Ectodermal cell (in vitro differentiated cells): ENCODE measurements at regions not wholly inside any gene's neighbourhood (a gene's known extent, or its start where the extent isn't known, plus 50 kb on each side); places are given as distances from the start of the nearest gene placed in this dataset.
"Not testable (repeated sequence)": the region's sequence is repeated elsewhere in the genome, so short reads cannot be mapped to it uniquely, and the experiment has no call there.

Experiments
- H3K27ac ChIP-seq: 2 replicates; pipeline ENCODE4 v1.7.0; 2013; ENCODE audit warnings: mild to moderate bottlenecking, low read depth, low read length; ENCODE audit not compliant: insufficient read depth, poor library complexity, severe bottlenecking
- H3K27me3 ChIP-seq: 2 replicates; pipeline ENCODE4 v1.7.0; 2013; ENCODE audit warnings: mild to moderate bottlenecking, low read length; ENCODE audit not compliant: insufficient read depth, control insufficient read depth, poor library complexity, severe bottlenecking
- H3K36me3 ChIP-seq: one replicate; pipeline ENCODE4 v1.7.0; 2013; ENCODE audit warnings: low read length; ENCODE audit not compliant: control insufficient read depth, insufficient read depth
- H3K4me1 ChIP-seq: one replicate; pipeline ENCODE4 v1.7.0; 2013; ENCODE audit warnings: low read length; ENCODE audit not compliant: control insufficient read depth, insufficient read depth
- H3K4me3 ChIP-seq: 2 replicates; pipeline ENCODE4 v1.7.0; 2013; ENCODE audit warnings: low read depth, low read length, control low read depth; ENCODE audit not compliant: insufficient read depth
- H3K9me3 ChIP-seq: 2 replicates; pipeline ENCODE4 v1.7.0; 2013; ENCODE audit warnings: mild to moderate bottlenecking, low read length, moderate library complexity; ENCODE audit not compliant: control insufficient read depth
- WGBS, 2 experiments: methylation state at CpG; one replicate each; pipeline ENCODE4 v1.1.7; 2013; ENCODE audit warnings: missing lambda C conversion rate in 2 of 2; 5-methylcytosine and 5-hydroxymethylcytosine counted together

DNA sequence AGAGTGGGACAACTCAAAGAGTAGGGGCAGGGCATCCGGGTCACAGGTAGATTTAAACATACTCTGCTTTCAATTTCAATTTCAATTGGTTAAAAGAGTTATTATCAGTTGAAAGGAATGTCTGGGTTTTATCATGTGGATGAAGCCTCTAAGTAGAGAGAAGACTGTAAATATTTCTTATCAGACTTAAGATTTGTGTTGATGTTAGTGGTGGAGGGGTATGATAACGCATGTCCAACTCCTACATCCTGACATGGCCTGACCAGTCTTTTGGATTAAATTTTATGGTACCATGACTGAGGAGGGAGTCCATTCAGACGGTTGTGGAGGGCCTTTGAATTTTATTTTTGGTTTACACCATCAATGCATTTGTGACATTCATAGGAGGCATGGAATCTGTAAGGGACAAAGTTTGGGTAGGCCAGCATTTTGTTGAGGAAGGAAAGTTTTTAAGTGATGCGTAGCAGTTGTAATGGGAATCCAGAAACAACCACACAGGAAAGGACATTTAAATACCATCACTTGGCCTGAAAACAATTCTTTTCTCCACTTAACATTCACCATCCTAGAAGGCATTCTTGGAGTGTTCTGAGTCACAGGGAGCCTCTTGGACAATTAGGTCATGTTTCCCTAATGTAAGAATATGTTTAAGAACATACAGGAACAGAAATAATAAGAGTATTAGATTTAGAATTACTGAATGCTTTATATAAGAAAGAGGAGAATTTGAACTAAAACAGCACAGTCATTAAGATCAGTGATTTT lies 371.9 kb downstream of the ATP23 start:
- Histone ChIP-seq H3K27me3 (no peaks in the 10 kb centered on the region), H3K27ac (no peak overlapping the region), H3K36me3 (no peaks in the 10 kb centered on the region), H3K4me1 (no peaks in the 10 kb centered on the region), H3K9me3 (no peaks in the 10 kb centered on the region), H3K4me3 (no peak overlapping the region)
- 93 to 96% methylated on average over 3 of the region's 4 CpGs for WGBS, 2 experiments

DNA sequence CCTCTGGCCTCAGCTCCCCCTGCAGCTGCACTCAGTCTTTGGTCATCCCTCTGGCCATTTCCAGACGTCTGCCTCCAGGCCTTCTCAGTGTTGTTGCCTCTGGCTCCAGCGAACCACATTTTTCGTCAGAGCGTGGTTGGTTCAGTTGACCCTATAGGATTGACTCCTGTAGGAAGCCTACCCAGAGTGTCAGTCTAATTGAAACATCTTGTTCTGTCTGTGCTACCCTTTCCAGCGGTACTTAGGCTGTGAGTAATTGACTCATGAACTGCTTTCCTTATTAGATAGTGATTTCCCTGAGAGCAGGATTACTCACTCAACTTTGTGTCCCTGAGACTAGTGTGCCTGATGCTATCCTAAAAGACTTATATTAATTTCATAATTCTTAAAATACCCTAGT lies 373.2 kb downstream of the ATP23 start:
- H3K4me3 ChIP-seq: no peak overlapping the region
- H3K27me3 ChIP-seq: no peaks in the 10 kb centered on the region
- no peaks in the 10 kb centered on the region for H3K9me3 ChIP-seq
- H3K4me1 ChIP-seq: no peaks in the 10 kb centered on the region
- H3K27ac ChIP-seq: no peak overlapping the region
- no peaks in the 10 kb centered on the region for H3K36me3 ChIP-seq
- WGBS, 2 experiments: 88 to 92% methylated on average over 5 of the region's 5 CpGs

GRCh38 chr12:58316926-58317325 lies 375.6 kb downstream of the ATP23 start:
- no peaks in the 10 kb centered on the region for H3K36me3 ChIP-seq
- no peaks in the 10 kb centered on the region for H3K9me3 ChIP-seq
- WGBS, 2 experiments: 92 to 100% methylated on average over 2 of the region's 2 CpGs
- no peaks in the 10 kb centered on the region for H3K4me1 ChIP-seq
- no peak overlapping the region for H3K4me3 ChIP-seq
- H3K27ac ChIP-seq: no peak overlapping the region
- no peaks in the 10 kb centered on the region for H3K27me3 ChIP-seq

DNA sequence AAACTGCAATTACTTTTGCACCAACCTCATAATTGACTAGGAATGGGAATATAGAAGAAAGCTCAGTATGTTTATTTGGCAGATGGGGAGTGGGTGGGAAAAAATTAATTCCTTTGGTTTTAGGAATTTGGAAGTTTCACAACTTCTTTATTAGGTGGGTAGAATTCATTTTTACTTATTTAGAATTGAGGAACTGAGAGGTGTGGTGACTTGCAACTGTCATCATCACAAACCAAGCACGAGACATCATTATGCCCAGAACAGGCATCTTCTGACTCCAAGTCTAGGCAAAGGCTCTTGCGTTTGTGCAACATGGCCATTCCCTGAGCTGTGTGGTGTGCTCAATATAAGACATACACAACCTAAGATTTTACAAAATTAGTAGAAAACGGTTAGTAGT lies 380.0 kb downstream of the ATP23 start:
- Histone ChIP-seq H3K4me3 (no peak overlapping the region), H3K36me3 (no peaks in the 10 kb centered on the region), H3K27me3 (no peaks in the 10 kb centered on the region), H3K27ac (no peak overlapping the region), H3K4me1 (no peaks in the 10 kb centered on the region), H3K9me3 (no peaks in the 10 kb centered on the region)
- WGBS, 2 experiments: 91 to 100% methylated on average over 1 to 3 of the region's 3 CpGs

DNA sequence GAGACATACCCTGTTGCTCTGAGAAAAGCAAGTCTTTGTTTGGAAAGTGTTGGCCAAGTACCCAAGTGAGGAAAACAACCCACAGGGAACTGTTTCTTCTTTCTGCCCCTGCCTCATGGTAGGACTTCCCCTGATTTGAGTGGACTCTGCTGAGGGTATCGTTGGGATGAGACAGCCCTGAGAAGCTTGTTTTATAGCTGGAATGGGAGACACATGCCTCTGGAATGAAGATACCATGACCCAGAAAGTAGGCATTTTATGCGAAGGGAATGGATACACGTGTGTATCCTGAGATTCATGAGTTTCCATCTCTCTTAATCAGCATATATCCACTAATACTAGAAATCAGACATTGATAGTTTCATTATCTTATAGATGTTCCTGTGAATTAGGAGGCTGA lies 382.3 kb downstream of the ATP23 start:
- Histone ChIP-seq H3K27ac (no peak overlapping the region), H3K36me3 (no peaks in the 10 kb centered on the region), H3K4me1 (no peaks in the 10 kb centered on the region), H3K27me3 (no peaks in the 10 kb centered on the region), H3K4me3 (no peak overlapping the region), H3K9me3 (no peaks in the 10 kb centered on the region)
- 95 to 100% methylated on average over 3 of the region's 3 CpGs for WGBS, 2 experiments

DNA sequence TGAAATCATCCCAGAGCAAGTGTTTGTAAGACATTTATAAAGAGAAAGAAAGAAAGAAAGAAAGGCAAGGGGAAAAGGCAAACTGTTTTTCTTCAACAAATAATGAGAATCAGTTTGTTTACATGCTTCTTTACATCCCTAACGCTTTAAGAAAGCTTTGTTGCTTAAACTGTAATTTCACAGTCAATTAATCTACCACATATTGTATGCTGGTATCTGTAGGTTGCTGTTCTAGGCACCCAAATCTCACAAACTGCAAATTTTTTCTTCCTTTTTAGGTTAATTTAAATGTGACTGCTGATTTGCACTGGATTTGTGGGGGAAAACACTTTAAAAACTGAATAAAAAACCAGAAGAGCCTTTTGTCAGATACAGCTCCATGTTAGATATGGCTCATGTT lies 384.2 kb downstream of the ATP23 start:
- no peak overlapping the region for H3K4me3 ChIP-seq
- no peak overlapping the region for H3K27ac ChIP-seq
- no peaks in the 10 kb centered on the region for H3K4me1 ChIP-seq
- no peaks in the 10 kb centered on the region for H3K36me3 ChIP-seq
- WGBS, 2 experiments: 83% methylated on average over 1 of the region's 1 CpG; no CpG with 5 or more reads in 1 of the 2 experiments
- no peaks in the 10 kb centered on the region for H3K9me3 ChIP-seq
- no peaks in the 10 kb centered on the region for H3K27me3 ChIP-seq

- Histone ChIP-seq H3K9me3 (no peaks in the 10 kb centered on the region), H3K36me3 (no peaks in the 10 kb centered on the region), H3K27ac (no peak overlapping the region), H3K27me3 (no peaks in the 10 kb centered on the region), H3K4me3 (no peak overlapping the region), H3K4me1 (no peaks in the 10 kb centered on the region)
- WGBS, 2 experiments: 98 to 99% methylated on average over 3 of the region's 3 CpGs
Observed at GRCh38 chr12:58326534-58326933, 385.2 kb downstream of the ATP23 start.

GRCh38 chr12:58336581-58337242 lies 395.3 kb downstream of the ATP23 start:
- WGBS, 2 experiments: 75 to 89% methylated on average over 1 to 2 of the region's 5 CpGs
- H3K4me3 ChIP-seq, H3K36me3 ChIP-seq, H3K27ac ChIP-seq, H3K27me3 ChIP-seq, H3K4me1 ChIP-seq, H3K9me3 ChIP-seq: not testable (repeated sequence)

- 93 to 95% methylated on average over 3 of the region's 3 CpGs for WGBS, 2 experiments
- not testable (repeated sequence) for H3K4me1 ChIP-seq, H3K36me3 ChIP-seq, H3K27me3 ChIP-seq, H3K4me3 ChIP-seq, H3K9me3 ChIP-seq, H3K27ac ChIP-seq
Observed at GRCh38 chr12:58337539-58337938, 396.2 kb downstream of the ATP23 start.

- Histone ChIP-seq H3K36me3 (no peaks in the 10 kb centered on the region), H3K27me3 (no peaks in the 10 kb centered on the region), H3K27ac (no peak overlapping the region), H3K4me1 (no peaks in the 10 kb centered on the region), H3K4me3 (no peak overlapping the region), H3K9me3 (no peaks in the 10 kb centered on the region)
- WGBS, 2 experiments: 83 to 100% methylated on average over 2 of the region's 2 CpGs
Observed at GRCh38 chr12:58341791-58342190, 400.4 kb downstream of the ATP23 start.
